GM12892 (cell line): ENCODE measurements at regions not wholly inside any gene's neighbourhood (a gene's known extent, or its start where the extent isn't known, plus 50 kb on each side); places are given as distances from the start of the nearest gene placed in this dataset.

Experiments used
- DNase-seq: peaks from one replicate; pipeline ENCODE4 v3.0.0; 2011; ENCODE audit not compliant: insufficient read length
- FAIRE-seq: peaks from 2 replicates; lab custom pipeline; 2011; peaks lifted over from hg19 to GRCh38; lab: Jason Lieb, UNC
- POLR2A ChIP-seq: IDR thresholded peaks from 2 replicates; pipeline ENCODE4 v1.6.1; 2011; ENCODE audit warnings: low read depth, low read length, control low read depth
- POLR2AphosphoS5 ChIP-seq: IDR thresholded peaks from 2 replicates; pipeline ENCODE4 v1.6.1; 2011; ENCODE audit warnings: low read depth, low read length, control low read depth
- TAF1 ChIP-seq: IDR thresholded peaks from 2 replicates; pipeline ENCODE4 v1.6.1; 2011; ENCODE audit warnings: low read depth, mild to moderate bottlenecking, control low read depth, low read length, borderline replicate concordance

GRCh38 chr17:53406907-53407306 lies 415.8 kb upstream of the KIF2B start:
- FAIRE-seq = no peak
- no peak for DNase-seq
- no peak for TF ChIP-seq POLR2AphosphoS5
- no peak for TF ChIP-seq POLR2A
- no peak for TF ChIP-seq TAF1

- TF ChIP-seq TAF1 (no peak), POLR2A (no peak), POLR2AphosphoS5 (no peak)
- FAIRE-seq (no peak), DNase-seq (no peak)
These were observed 431.5 kb upstream of the KIF2B start for GRCh38 chr17:53391197-53391596.

- FAIRE-seq = no peak
- no peak for TF ChIP-seq POLR2AphosphoS5
- DNase-seq = no peak
These were observed 432.2 kb upstream of the KIF2B start for GRCh38 chr17:53390575-53390974.

GRCh38 chr17:53387745-53388144 lies 435.0 kb upstream of the KIF2B start:
- DNase-seq (no peak), FAIRE-seq (no peak)
- no peak for TF ChIP-seq TAF1

DNA sequence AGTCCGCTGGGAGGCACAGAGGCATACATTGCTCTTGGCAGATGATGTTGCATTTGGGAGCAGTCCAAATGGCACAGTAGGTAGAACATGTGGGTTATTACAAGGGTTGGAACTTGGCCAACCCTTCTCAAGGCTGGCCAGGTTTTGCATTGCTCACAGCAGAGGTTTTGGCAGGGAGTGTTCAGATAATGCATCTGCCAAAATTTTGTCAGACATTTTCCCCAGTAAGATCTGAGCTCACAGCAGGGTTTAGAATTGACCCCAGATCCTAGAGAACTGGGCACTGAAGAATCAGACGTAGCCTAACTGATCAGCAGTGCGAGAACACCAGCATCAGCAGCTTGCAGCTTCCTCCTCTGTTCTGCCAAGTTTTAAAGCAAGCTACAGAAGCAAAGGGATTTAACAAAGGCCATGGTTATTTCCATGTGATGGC lies 468.8 kb upstream of the KIF2B start:
- DNase-seq (no peak), FAIRE-seq (no peak)
- TF ChIP-seq POLR2A (no peak), POLR2AphosphoS5 (no peak), TAF1 (no peak)

DNA sequence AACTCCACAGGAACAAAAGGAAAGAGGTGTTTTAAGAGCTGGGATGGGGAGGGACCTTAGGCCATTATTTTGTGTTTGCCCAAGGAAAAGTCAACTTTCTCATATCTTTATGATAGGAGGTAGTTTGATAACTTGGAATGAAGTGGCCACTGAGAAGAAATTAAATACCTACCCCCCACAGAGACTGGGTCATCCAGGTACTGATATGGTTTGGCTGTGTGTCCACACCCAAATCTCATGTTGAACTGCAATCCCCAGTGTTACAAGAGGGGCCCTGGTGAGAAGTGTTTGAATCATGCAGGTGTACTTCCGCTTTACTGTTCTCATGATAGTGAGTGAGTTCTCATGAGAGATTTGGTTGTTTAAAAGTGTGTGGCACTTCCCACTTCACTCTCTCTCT lies 477.9 kb upstream of the KIF2B start:
- FAIRE-seq = no peak
- no peak for TF ChIP-seq POLR2AphosphoS5
- TF ChIP-seq POLR2A = no peak
- TF ChIP-seq TAF1 = no peak
- DNase-seq = no peak

DNA sequence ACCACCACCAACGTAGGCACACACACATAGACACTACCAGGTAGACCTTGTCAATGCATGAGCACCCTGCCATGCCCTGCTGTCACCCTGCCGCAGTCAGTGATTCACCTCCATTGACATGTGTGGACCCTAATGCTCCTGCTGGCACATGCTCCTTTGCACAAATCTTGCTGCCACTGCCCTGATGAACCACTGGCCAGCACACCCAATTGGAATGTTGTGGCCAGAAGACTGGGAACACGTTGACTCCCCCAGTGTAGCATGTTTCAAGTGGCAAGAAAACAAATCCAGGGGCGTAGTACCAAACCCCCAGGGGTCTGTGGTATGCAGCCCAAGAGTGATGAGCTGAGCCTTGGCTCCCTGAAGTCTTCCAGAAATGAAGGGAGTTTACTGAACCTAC lies 486.4 kb upstream of the KIF2B start:
- FAIRE-seq (no peak), DNase-seq (no peak)
- TF ChIP-seq POLR2AphosphoS5 = no peak
- TF ChIP-seq TAF1 = no peak
- TF ChIP-seq POLR2A = no peak

- TF ChIP-seq POLR2A (no peak), TAF1 (no peak), POLR2AphosphoS5 (no peak)
- DNase-seq (no peak), FAIRE-seq (no peak)
These were observed 487.3 kb upstream of the KIF2B start for GRCh38 chr17:53335443-53335842.

DNA sequence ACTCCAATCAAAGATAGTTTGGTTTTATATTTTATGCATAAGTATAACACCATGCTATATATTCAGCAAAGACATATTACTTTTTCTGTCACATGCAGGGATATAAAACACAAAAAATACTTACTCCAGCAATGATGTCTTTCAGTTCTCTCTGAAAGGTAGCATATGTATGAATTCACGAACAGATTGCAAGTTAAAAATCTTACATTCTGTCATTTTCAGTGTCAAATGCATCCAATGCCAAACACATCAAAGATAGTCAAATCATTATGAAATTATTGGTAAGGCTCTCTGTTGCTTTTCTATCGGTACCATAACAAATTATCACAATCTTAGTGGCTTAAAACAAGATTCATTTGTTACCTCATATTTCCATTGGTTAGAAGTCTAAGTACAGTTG lies 492.0 kb upstream of the KIF2B start:
- no peak for FAIRE-seq
- TF ChIP-seq POLR2A (no peak), POLR2AphosphoS5 (no peak), TAF1 (no peak)
- DNase-seq = no peak

GRCh38 chr17:53321651-53322050 lies 501.1 kb upstream of the KIF2B start:
- no peak for FAIRE-seq
- TF ChIP-seq POLR2AphosphoS5 (no peak), TAF1 (no peak), POLR2A (no peak)

GRCh38 chr17:53319947-53320346 lies 502.8 kb upstream of the KIF2B start:
- TF ChIP-seq POLR2AphosphoS5 (no peak), POLR2A (no peak), TAF1 (no peak)
- FAIRE-seq (no peak), DNase-seq (no peak)

More at GRCh38 chr17:53321651-53322050, 501.1 kb upstream of the KIF2B start:
- DNase-seq = no peak

GRCh38 chr17:53316988-53317387 lies 505.7 kb upstream of the KIF2B start:
- TF ChIP-seq POLR2AphosphoS5 = no peak
- no peak for TF ChIP-seq POLR2A
- TF ChIP-seq TAF1 = no peak
- FAIRE-seq = no peak
- DNase-seq = no peak

- DNase-seq (no peak), FAIRE-seq (no peak)
- TF ChIP-seq TAF1 = no peak
- TF ChIP-seq POLR2AphosphoS5 = no peak
- no peak for TF ChIP-seq POLR2A
These were observed 506.7 kb upstream of the KIF2B start for GRCh38 chr17:53316073-53316472.
